ENCODE measurements at regions not wholly inside any gene's neighbourhood (a gene's known extent, or its start where the extent isn't known, plus 50 kb on each side); places are given as distances from the start of the nearest gene placed in this dataset.

DNA sequence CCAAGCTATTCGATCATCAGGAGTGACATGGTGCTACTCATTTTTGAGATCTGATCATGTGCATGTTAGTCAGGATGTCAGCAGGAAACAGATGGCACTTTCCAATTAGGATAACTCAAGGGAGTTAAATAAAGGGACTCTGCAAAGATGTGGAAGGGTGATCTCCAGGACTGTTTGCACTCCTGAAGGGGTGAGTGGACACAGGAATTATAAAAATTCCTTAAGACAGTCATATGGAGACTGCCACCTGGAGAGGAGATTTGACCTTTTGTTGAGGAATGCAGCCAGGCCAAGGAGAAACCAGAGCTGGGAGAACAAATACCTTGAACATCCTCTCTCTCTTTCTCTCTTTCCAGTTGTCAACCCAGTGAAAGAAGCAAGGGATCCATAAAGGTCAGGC lies 189.1 kb downstream of the GABRG2 start:
- TF ChIP-seq, protein P1, sequence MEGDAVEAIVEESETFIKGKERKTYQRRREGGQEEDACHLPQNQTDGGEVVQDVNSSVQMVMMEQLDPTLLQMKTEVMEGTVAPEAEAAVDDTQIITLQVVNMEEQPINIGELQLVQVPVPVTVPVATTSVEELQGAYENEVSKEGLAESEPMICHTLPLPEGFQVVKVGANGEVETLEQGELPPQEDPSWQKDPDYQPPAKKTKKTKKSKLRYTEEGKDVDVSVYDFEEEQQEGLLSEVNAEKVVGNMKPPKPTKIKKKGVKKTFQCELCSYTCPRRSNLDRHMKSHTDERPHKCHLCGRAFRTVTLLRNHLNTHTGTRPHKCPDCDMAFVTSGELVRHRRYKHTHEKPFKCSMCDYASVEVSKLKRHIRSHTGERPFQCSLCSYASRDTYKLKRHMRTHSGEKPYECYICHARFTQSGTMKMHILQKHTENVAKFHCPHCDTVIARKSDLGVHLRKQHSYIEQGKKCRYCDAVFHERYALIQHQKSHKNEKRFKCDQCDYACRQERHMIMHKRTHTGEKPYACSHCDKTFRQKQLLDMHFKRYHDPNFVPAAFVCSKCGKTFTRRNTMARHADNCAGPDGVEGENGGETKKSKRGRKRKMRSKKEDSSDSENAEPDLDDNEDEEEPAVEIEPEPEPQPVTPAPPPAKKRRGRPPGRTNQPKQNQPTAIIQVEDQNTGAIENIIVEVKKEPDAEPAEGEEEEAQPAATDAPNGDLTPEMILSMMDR (IDR thresholded peaks at IDR 0.05), result no peak
- TF ChIP-seq POLR2A (IDR thresholded peaks at IDR 0.05), result no peak

Data from adrenal gland (tissue), 5 donors.